ENCODE measurements at regions not wholly inside any gene's neighbourhood (a gene's known extent, or its start where the extent isn't known, plus 50 kb on each side); places are given as distances from the start of the nearest gene placed in this dataset.
"Not testable (repeated sequence)": the region's sequence is repeated elsewhere in the genome, so short reads cannot be mapped to it uniquely, and the experiment has no call there.

DNA sequence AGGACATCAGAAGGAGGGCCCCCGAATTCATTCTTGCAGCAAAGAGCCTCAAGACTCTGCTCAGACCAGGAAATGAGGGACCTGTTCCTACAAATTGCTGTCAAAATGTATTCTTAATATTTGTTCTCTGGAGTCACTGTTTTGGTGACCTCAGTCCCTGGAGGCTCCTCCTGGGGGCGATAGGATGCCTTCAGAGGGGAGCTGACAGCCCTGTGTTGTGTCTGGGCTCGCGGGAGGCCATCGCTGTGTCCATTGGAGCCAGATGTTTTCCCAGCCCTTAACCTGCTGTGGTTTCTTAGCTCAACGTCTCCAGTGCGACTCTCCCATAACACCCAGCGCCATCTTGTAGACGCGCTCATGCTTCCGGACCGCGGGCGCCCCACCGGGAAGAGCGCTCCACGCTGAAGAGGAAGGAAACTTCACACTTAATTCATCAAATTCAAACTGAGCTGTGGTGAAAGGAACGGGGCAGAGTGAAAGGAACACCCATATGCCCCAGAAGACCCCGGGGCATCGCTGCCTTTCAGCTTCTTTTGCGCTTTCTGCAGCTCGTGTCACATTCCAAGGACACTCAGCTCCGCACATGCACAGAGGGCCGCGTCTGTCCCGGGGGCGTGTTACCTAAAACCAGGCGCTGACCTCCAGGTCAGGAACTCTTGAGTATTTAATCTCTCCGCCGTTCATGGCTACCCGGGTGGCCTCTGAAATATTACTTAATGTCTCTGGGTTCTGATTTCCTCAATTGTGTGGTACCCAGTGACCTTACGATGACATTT is 112.3 kb upstream of the GDNF start:
- DNase-seq, result no peak

DNA sequence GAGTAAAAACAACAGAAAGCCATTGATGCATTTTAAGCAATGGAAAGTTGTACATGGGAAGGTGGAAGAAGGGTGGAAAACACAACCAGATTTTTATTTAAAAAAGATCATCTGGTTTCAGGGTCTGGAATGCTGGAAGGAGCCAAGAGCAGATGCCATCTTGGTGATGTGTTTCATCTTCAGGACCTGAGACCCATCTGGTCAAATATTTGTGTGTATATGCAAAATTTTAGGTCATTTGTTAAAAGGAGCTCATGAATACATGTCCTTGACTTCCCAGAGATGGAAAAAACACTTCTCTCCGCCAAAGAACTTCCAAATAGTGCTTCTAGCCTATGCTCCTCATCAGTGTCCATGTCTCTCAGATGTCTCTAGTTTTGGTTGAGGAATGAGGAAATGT is 110.6 kb upstream of the GDNF start:
- DNase-seq, result no peak

DNA sequence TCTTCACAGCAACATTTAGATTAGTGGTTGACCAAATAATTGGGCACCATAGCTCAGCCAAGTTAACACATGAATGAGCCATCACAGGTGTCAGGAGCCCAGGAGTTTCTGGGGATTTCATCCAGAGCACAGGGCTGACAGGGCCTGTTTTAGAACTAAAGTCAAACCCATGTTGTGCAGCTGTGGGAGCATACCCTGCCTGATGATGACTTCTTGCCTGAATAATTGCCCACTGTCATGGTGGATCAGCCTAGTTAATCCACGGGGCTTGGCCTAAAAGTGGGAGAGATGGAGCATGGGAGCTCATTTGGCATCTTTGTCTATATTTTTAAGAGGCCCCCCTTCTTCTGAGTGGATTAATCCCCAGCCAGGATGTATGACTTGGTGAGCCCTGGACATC is 105.6 kb upstream of the GDNF start:
- DNase-seq, result no peak

DNA sequence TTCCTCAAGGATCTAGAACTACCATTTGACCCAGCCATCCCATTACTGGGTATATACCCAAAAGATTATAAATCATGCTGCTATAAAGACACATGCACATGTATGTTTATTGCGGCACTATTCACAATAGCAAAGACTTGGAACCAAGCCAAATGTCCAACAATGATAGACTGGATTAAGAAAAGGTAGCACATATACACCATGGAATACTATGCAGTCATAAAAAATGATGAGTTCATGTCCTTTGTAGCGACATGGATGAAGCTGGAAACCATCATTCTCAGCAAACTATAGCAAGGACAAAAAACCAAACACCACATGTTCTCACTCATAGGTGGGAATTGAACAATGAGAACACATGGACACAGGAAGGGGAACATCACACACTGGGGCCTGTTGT is 103.3 kb upstream of the GDNF start:
- not testable (repeated sequence) for DNase-seq

DNA sequence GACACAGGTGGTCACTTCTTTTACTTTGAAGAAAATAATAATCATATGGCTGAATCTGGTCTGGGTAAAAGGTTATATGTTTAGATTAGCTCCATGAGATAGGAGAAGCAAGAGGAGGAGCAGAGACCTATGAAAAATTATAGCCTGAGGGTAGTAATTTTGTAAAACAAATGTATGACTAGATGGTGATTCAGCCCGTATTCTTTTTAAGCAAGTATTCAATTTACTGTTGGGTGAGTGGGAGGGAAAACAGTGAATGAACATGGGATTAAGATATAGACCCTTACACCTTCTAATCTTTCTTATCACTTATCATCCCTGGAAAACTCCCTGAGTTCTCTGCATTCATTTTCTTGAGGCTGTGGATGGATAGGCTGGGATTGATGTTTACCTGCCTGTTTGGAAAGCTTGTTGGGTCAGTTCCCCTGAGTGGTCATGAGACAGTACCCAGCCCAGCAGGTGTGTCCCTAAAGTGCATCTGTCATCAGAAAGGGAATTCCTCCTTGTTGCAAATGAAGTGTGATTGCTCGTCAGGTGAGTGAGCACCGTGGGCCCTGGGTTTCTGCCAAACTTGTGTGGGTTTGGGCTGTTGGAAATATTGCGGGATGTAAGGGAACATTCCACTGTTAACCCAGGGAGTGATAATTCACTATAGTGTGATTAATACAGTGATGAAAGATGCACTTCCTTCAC is 101.2 kb upstream of the GDNF start:
- DNase-seq, result peak in 1 of 2 experiments; percentile 35

DNA sequence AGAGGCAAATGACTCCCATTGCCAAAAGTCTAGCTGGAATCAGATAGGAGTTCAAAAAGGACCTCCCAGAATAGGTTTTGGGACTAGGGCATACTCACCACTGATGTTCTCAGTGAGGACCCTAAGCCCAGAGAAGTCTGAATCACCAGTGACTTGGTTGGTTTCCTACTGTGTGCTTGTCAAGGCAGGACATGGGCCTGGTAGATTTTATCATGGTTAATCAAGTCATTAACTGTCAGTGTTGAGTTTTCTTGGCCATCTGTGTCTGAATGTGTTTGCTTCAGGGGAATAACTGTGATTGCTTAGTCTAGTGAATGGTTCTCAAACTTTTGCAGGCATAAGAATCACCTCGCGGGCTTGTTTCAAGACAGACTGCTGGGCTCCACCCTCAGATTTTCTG is 99.0 kb upstream of the GDNF start:
- no peak for DNase-seq

DNA sequence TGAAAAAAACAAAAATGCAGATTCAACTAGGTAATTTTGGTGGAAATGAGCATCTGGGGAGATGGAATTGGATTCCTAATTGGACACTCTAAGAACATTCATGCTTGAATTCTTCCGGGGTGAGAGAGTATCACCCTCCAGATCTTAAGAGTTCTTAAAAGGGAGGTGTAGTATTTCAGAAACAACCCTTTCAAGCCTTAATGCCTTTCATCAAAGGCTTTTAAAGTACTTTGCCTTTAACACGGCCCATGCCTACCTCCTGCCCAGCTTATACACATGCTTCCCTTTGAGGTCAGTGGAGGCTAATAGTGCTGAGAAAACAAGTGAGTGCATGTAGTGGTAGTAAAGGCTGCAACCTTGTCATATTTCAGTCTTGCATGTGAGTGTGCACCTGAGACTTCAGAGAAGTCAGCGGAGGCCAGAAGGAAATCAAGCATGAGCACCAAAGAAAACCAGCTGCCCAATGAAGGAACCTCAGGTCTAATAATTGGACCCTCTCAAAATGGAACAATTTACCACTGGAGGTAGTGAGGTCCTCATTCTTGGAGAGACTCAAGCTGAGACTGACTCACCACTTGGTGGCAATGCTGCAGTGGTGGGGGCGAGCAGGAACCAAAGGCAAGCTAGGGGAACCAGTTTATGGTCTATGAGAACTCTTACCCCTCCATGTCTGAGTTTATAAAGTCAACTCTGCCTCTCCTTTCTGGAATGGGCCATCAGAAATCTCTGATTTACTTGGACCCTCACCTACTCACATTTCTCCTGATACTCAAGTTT is 98.4 kb upstream of the GDNF start:
- no peak for DNase-seq

DNA sequence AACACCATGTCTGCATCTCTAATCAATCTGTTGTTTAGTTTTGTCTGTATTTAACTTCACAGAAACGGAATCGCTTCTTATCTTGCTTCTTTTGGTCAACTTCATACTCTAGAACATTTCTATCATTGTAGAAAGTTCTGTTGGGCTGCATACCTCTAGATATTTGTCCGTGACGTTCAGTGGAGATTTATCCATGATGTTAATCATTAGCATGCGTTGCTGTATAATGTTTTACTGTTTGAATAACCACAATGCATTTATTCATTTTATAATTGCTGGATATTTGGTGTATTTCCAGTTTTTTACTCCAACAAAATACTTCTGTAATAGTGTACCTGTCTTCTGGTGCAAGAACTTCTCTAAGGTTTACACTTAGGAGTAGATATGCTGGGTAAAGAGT is 96.2 kb upstream of the GDNF start:
- DNase-seq, result no peak

DNA sequence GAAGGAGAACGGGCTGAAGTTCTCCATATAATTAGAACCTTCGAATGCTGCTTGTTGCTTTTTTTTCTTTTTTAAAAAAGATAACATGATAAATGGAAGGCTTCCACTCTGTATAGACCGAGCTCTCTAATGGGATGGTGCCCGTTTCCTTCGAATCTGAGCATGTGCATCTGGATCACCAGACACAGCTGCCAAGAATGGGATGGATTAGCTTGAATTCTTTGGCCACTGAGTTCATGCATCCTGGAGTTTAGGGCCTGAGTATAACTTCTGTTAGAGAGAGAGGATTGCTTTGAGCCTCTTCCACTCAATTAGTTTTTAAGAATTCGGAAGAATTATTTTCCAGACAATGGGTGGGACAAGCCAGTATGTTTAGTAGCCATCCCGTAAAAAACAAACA is 93.7 kb upstream of the GDNF start:
- no peak for DNase-seq

DNA sequence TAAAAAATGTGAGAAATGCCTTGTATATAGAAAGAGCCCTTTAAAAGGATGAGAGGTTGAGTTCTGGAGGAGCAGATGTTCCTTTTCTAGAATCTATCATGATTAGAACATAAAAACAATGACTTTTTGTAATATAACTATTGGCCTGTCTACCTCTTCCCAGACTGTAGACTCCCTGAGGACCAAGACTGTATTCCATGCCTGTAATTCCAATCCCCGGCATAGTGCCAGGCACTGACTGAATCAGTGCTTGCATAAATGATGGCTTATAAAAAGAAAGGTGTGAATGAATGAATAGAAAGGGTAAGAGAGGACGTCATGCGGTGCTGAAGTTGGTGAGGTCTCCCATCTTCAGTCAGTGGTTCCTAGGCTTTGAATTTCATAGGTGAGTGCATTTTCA is 92.6 kb upstream of the GDNF start:
- no peak for DNase-seq

DNA sequence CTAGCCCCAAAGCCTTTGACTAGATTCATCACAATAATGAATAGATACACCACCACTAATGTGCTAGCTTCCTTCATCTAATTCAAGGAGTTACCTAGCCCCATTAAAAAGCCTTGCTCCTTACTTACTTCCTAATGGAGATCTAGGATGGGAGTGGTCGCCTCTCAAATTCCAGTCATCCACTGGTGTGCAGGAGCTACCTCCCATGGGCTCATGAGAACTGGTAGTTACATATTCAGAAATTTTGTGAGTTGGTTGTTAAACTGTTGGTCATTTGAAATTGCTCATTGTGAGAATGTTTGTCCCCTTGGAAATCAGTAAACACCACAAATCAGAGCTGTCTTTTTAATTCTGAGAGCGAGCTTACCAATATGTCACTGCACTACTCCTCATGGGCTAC is 91.7 kb upstream of the GDNF start:
- DNase-seq, result no peak

DNA sequence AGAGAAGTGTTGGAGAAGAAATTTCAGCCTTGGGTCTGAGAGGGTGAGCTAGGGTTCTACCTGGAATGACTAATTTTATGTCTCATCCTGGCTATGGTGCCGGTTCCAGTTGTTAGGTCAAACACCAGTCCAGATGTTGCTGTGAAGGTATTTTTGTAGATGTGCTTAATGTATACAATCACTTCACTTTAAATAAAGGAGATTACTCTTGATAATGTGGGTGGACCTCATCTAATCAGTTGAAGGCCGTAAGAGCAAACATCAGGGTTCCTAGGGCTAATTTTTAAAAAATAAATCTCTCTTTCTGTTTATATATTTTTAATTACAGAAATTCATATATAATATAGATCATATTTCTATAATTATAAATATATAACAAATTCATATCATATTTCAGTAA is 90.5 kb upstream of the GDNF start:
- no peak for DNase-seq

DNA sequence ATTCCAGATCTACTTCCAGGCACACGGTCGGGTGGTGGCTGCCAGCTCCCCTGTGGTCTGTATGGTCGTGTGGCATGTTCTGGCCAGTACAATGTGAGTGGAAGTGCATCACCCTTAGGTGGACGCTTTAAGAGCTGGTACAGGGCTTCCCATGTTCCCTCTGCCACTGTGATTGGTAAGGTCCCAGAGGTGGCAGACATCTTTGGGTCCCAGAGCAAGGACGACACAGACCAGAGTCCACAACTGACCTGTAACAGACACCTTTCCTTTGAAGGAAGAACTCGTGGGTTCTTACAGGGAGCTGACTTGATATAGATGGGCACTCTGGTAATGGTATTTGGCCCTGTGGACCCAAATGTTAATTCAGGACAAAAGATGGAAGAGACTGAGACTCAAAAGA is 90.0 kb upstream of the GDNF start:
- DNase-seq, result no peak

DNA sequence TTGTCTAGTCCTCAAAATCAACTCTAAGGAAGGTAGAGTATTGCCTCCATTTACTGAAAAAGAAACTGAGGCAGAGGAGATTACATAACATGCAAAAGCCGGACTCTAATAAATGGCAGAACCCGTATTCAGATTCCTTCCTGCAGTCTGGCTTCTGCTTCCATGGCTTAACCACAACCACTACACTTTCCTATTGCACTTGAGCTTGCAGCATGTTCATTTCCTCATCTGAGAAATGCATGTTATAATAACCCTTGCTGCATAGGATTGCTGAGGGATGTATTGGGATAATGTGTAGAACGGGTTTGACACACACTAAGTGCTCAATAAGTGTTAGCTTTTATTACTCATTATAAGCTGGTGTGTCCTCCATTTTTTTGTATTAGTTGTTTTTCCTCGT is 87.9 kb upstream of the GDNF start:
- not testable (repeated sequence) for DNase-seq

DNA sequence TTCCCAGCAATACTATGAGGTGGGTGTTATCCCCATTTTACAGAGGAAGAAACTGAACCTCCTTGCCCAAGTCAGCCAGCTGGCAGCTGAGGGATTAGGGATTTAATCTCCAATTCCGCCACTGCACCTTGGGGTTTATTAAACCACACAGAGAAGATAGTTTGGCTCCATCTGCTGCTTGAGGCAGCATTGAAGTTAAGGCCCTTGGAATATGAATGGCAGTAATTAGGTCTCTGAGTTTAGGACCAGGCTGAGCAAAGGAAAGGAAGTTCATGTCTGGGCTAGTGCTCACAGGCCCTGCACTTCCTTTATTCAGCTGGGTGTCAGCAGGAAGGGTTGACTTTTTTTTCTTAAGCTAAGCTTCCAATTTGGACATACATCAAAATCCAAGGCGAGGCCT is 86.9 kb upstream of the GDNF start:
- DNase-seq, result no peak

DNA sequence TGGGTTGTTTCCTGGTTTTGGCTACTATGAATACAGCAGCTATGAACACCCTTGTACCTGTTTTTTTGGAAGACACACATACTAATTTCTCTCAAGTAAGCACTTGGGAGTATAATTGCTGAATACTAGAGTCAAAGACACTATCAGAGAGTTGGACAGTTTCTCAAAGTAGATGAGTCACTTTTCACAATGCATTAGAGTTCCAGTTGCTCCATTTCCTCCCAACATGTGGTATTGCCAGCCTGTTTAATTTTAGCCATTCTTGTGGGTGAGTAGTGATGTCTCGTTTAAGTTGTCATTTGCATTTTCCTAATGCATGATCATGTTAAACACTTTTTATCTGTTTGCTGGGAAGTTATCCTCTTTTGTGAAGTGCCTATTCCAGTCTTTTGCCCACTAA is 81.6 kb upstream of the GDNF start:
- no peak for DNase-seq

DNA sequence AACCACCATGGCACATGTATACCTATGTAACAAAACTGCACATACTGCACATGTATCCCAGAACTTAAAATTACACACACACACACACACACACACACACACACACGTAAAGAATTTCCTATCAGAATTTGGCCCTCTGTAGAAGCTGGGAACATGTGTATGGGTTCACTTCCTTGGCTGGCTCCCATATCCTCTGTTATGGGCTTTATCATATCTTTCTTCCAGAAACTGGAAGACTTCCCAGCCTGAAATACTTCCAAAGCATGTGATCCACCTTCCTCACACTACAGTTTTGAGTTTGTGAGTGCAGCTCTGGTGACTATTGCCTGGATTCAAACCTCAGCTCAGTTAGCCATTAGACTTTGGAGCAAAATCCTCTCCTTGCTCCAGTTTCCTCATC is 78.6 kb upstream of the GDNF start:
- DNase-seq, result no peak

DNA sequence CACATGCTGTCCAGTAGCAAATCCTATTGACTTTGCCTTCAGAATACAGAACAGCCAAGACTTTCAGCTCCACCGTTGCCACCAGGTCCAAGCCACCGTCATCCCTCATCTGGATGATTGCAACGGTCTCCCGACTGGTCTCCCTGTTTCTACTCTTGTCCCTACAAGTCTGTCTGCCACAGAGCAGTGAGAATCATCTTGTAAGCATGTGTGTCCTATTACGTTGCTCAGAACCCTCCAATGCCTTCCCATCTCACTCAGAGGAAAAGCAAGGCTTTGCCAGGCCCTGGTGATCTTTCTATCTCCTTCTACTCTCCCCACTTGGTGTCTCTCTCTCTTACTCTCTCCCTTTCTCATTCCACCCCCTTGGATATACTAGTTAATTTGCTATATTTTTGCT is 76.7 kb upstream of the GDNF start:
- no peak for DNase-seq

DNA sequence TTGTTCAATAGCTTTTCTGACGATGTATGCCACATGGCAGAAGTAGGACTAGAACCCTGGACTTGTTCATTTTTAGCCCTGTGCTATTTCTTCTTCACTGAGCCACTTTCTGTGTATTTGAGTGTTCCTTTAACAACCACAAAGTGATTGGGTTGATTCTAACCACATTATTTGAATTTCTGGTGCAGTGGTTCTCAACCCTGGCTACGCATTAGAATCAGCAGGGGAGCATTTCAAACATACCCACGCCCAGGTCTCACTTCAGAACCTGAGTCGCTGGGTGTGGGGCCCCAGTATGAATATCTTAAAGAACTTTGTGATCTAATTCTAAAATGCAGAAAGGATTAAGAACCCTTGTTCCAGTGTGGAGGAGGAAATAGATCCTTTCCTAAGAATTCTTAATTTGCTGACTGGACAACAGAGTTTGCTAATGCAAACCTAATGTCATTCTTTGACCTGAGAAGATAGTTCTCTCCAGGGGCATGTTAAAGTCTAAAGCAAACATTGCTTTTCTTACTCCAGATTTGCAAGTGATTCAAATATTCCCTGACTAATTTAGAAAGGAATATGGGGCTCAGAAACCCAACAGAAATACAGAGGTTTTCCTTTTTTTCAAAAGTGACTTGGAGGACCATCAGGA is 75.4 kb upstream of the GDNF start:
- DNase-seq, result no peak

DNA sequence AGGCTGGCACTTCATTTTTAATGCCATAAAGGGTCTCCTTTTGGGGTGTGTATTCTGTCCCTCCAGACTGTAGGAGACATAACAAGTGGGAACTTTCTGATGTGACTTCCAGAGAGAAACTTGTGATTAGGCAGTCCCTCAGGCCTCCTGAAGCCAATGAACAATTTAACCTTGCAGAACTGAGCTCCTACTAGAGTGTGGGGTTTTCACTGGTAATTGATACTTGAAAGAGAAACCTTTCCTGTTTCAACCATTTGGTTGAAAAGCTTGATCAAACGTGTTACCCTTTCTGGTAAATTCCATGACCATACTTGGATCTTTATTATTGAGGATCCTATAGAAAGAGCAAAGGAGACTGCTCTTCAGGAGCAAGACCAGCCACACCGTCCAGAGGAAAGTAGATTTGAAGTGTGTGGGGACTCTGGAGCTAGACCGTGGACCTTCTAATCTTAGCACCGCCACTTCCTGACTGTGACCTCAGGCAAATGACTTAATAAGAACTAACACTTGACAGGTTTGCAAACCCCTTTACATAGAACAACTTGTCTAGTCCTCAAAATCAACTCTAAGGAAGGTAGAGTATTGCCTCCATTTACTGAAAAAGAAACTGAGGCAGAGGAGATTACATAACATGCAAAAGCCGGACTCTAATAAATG is 69.9 kb upstream of the GDNF start:
- not testable (repeated sequence) for DNase-seq

DNA sequence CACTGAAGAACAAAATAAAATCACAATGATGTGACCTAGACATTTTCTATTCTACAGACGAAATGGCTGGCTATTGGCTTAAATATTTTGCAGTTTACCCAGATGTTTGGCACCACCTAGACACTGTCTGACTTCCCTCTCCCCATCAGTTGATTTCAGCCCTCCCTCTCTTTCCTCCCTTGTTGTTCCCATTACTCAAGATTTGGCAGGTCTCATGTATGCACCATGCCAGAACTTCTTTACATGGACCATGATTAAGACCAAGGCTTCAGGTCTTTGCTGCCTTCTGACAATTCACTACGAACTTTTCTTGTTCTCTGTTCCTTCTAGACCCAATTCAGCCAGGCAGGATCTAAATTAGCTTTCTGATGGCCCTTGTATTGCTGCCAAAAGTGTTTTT is 66.6 kb upstream of the GDNF start:
- DNase-seq, result no peak

DNA sequence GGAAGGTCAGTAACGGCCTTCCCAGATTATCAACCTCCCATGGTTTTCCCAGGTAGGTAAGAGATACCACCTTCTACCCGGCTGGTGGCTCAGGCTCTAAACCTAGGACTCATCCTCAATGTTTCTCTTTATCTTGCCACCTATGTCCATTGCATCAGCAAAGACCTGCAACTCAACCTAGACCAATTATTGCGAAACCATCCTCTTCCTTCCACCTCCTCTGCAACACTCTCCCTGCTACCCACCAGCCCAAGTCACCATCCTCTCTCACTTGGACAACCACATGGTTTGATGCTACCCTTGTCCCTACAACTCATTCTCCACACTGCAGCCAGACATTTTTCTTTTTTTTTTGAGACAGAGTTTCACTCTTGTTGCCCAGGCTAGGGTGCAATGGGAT is 65.4 kb upstream of the GDNF start:
- DNase-seq, result no peak

DNA sequence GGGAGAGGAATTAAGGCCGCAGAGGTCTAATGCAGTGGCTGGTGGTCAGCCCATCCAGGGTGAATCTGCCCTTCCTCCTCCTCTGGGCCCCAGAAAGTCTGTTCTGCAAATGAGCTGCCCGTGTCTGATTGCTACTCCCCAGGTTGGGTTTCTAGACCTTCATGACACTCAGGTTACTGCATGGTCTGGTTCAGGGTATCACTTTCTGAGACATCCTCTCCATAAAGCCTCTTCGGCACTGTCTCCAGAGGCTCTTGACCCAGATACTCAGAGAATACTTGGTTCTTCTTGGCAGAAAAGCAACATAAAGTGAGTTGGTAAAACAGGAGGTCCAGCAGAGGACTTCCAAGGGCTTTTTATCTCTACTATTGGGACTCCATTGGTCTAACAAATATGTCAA is 62.5 kb upstream of the GDNF start:
- DNase-seq, result no peak
